NCI-H2107 treated with DMSO at 0.1 percent for 48 hours (cell line): ENCODE measurements at regions not wholly inside any gene's neighbourhood (a gene's known extent, or its start where the extent isn't known, plus 50 kb on each side); places are given as distances from the start of the nearest gene placed in this dataset.
A peak's percentile ranks its signal among the peaks of the same experiment; 100 is the strongest.

ENCODE experiments used
- DNase-seq: peaks from one replicate; lab custom pipeline; 2025; ENCODE audit not compliant: unreplicated experiment; lab: John Stamatoyannopoulos, UW

GRCh38 chr10:105989995-105990394, 1174.5 kb downstream of the SORCS1 start:
- no peak for DNase-seq

- no peak for DNase-seq
Observed at GRCh38 chr10:105988848-105989247, 1175.7 kb downstream of the SORCS1 start.

- no peak for DNase-seq
Observed at GRCh38 chr10:105986912-105987635, 1177.4 kb downstream of the SORCS1 start.

- DNase-seq = no peak
Observed at GRCh38 chr10:105986486-105986885, 1178.0 kb downstream of the SORCS1 start.

- no peak for DNase-seq
Observed at GRCh38 chr10:105982735-105983134, 1181.8 kb downstream of the SORCS1 start.

- DNase-seq = no peak
Observed at GRCh38 chr10:105981679-105982078, 1182.8 kb downstream of the SORCS1 start.

GRCh38 chr10:105974803-105975456, 1189.6 kb downstream of the SORCS1 start:
- no peak for DNase-seq

- no peak for DNase-seq
Observed at GRCh38 chr10:105973902-105974301, 1190.6 kb downstream of the SORCS1 start.

- no peak for DNase-seq
Observed at GRCh38 chr10:105973360-105973759, 1191.1 kb downstream of the SORCS1 start.

- no peak for DNase-seq
Observed at GRCh38 chr10:105971460-105971859, 1193.0 kb downstream of the SORCS1 start.

- DNase-seq = no peak
Observed at GRCh38 chr10:105969884-105970377, 1194.6 kb downstream of the SORCS1 start.

- no peak for DNase-seq
Observed at GRCh38 chr10:105968666-105969065, 1195.8 kb downstream of the SORCS1 start.

GRCh38 chr10:105967256-105967655, 1197.2 kb downstream of the SORCS1 start:
- DNase-seq = no peak

GRCh38 chr10:105965141-105965540, 1199.4 kb downstream of the SORCS1 start:
- DNase-seq = no peak

- no peak for DNase-seq
Observed at GRCh38 chr10:105964009-105964408, 1200.5 kb downstream of the SORCS1 start.

GRCh38 chr10:105963334-105963884, 1201.1 kb downstream of the SORCS1 start:
- no peak for DNase-seq

GRCh38 chr10:105956550-105956949, 1208.0 kb downstream of the SORCS1 start:
- no peak for DNase-seq

GRCh38 chr10:105953861-105954260, 1210.6 kb downstream of the SORCS1 start:
- DNase-seq = no peak

- DNase-seq = no peak
Observed at GRCh38 chr10:105953056-105953455, 1211.5 kb downstream of the SORCS1 start.

- DNase-seq = no peak
Observed at GRCh38 chr10:105952153-105952552, 1212.4 kb downstream of the SORCS1 start.

- peak; percentile 0 for DNase-seq
Observed at GRCh38 chr10:105950410-105950809, 1214.1 kb downstream of the SORCS1 start.

- DNase-seq = no peak
Observed at GRCh38 chr10:105949721-105950120, 1214.8 kb downstream of the SORCS1 start.
